Chondrocyte (in vitro differentiated cells): ENCODE measurements at regions not wholly inside any gene's neighbourhood (a gene's known extent, or its start where the extent isn't known, plus 50 kb on each side); places are given as distances from the start of the nearest gene placed in this dataset.

Experiments
- DNase-seq: peaks from one replicate; pipeline ENCODE4 v3.0.0; 2021; ENCODE audit warnings: mixed read lengths, low spot score
- H3K27ac Mint-ChIP-seq: one replicate; pipeline ENCODE4 v1.8.0; 2021; ENCODE audit warnings: mild to moderate bottlenecking, moderate library complexity, mixed read lengths; ENCODE audit not compliant: unreplicated experiment
- H3K27me3 Mint-ChIP-seq: 2 replicates; pipeline ENCODE4 v1.8.0; 2021; ENCODE audit warnings: low read depth, mixed read lengths
- H3K36me3 Mint-ChIP-seq: 2 replicates; pipeline ENCODE4 v1.8.0; 2021; ENCODE audit warnings: low read depth, mixed read lengths
- H3K4me1 Mint-ChIP-seq: 2 replicates; pipeline ENCODE4 v1.8.0; 2021; ENCODE audit warnings: low read depth, mild to moderate bottlenecking, mixed read lengths
- H3K4me3 Mint-ChIP-seq: one replicate; pipeline ENCODE4 v1.8.0; 2021; ENCODE audit warnings: mild to moderate bottlenecking, moderate library complexity, mixed read lengths; ENCODE audit not compliant: unreplicated experiment
- H3K9me3 Mint-ChIP-seq: 2 replicates; pipeline ENCODE4 v1.8.0; 2021; ENCODE audit warnings: low read depth, mixed read lengths
- TF ChIP-seq, protein P1 (sequence below): fragments of 200-600 bp; sonication (generic); IDR thresholded peaks from 2 replicates; pipeline ENCODE4 v1.5.0; 2021; ENCODE audit warnings: antibody characterized with exemption, mild to moderate bottlenecking, moderate library complexity

DNA sequence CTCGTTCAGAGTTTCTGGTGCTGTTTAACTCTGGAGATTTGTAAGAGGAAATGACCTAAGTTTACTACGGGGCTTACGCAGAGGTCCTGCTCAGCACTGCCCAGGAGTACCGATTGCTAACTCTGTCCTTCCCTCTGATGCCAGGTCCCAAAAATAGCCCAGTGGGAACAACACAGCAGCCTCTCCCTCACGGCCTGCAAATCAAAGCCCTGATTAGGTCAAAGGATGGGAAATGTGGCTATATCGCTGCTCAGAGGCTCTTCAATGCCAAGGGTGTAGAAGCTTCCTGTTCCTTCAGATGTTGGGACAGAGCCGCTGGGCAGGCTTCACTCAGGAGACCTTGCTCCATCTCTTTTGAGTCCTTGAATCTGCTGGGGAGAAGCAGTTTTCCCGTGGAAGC, 174.2 kb upstream of the KCNJ16 start:
- no peak for DNase-seq
- Mint-ChIP-seq H3K4me3 (no peak overlapping the region), H3K27me3 (peaks cover 2% of the 10 kb centered on the region), H3K36me3 (no peaks in the 10 kb centered on the region), H3K27ac (no peak overlapping the region), H3K4me1 (peaks cover 12% of the 10 kb centered on the region), H3K9me3 (no peaks in the 10 kb centered on the region)
- TF ChIP-seq, protein P1, sequence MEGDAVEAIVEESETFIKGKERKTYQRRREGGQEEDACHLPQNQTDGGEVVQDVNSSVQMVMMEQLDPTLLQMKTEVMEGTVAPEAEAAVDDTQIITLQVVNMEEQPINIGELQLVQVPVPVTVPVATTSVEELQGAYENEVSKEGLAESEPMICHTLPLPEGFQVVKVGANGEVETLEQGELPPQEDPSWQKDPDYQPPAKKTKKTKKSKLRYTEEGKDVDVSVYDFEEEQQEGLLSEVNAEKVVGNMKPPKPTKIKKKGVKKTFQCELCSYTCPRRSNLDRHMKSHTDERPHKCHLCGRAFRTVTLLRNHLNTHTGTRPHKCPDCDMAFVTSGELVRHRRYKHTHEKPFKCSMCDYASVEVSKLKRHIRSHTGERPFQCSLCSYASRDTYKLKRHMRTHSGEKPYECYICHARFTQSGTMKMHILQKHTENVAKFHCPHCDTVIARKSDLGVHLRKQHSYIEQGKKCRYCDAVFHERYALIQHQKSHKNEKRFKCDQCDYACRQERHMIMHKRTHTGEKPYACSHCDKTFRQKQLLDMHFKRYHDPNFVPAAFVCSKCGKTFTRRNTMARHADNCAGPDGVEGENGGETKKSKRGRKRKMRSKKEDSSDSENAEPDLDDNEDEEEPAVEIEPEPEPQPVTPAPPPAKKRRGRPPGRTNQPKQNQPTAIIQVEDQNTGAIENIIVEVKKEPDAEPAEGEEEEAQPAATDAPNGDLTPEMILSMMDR, result no peak

DNA sequence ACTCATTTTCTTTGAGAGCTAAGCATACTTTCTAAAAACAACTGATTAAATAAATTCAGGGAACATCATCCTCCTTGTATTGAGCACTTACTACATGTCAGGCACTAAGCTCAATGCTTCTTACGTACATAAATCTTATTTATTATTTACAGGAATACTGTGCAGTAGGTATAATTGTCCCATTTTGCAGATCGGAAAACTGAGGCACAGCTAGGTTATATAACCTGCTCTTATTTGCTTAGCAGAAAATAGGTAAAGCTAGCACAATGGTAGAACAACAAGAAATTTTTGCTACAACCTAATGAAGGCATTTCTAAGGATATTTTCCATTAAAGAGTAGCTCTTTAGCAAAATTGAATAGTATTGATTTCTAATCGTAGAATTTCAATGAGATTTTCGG, 168.7 kb upstream of the KCNJ16 start:
- H3K27me3 Mint-ChIP-seq, result peaks cover 2% of the 10 kb centered on the region
- no peak overlapping the region for H3K27ac Mint-ChIP-seq
- no peak for DNase-seq
- TF ChIP-seq, protein P1, result no peak
- H3K9me3 Mint-ChIP-seq, result no peaks in the 10 kb centered on the region
- no peak overlapping the region for H3K4me3 Mint-ChIP-seq
- no peaks in the 10 kb centered on the region for H3K36me3 Mint-ChIP-seq
- H3K4me1 Mint-ChIP-seq, result no peaks in the 10 kb centered on the region

DNA sequence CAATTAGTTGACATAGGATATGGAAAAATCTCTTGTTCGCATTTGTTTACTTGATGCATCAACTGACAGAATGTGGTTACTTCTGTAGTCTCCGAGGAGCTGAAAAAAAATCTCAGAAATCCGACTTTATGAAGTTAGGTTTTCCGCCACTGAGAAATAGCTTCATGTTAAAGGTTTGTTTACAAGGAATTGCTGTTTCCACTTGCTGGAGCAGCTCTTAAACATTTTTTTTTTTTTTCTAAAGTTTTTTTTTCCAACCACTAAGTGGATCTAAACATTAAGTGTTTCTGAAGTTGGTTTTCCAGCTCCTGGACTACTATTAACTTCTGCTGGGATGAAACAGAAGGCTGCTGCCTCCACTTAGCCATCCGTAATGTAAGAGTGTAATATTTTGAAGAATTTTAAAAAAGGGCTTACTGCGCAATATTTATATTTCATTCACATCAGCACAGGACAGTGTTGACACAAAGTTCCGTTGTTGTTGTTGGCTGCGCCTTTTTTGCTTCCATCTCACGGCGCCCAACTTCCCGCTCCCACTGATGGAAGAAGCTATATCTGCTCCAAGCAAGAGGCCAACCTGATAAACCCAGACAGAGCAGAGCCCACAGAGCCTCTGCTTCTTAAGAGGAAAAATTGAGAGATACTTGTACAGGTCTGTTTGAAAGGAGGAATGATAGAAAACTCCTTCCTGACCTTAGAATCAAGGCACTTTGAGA, 167.7 kb upstream of the KCNJ16 start:
- DNase-seq, result no peak
- no peak overlapping the region for H3K4me3 Mint-ChIP-seq
- peaks cover 2% of the 10 kb centered on the region for H3K27me3 Mint-ChIP-seq
- no peak overlapping the region for H3K27ac Mint-ChIP-seq
- H3K36me3 Mint-ChIP-seq, result no peaks in the 10 kb centered on the region
- H3K9me3 Mint-ChIP-seq, result no peaks in the 10 kb centered on the region
- no peaks in the 10 kb centered on the region for H3K4me1 Mint-ChIP-seq
- TF ChIP-seq, protein P1, result no peak

DNA sequence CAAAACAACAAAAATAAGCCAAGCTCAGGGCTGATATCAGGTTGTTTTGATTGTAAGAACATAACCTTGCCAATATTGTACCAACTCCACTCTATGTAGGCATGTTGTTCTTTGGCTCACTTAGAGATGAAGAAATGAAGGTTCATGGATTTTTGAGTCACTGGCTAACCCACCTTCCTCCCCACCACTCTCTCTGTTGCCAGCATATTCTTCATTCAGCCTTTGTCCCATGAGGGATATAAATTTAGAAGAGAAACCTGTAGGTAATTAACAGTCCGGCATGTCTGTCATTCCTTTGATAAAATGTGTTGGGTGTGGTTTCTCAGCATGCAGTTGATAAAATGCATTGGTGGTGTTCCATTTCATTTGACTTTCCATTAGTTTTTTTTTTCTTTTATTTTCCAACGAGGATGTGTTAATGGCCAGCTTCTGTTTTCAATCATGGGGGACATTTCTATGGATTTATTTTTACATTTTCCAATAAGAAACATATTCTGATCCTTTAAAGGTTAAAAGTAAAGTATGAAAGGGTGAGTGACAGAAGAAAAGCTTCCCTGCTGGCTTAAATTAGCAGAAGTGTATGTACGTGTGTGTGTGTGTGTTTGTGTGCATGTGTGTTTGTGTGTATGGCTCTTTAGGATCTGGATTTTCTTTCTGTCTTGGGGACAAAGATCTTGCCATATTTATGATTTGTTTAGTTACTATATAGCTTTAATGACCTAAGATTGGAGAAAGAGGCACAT, 166.2 kb upstream of the KCNJ16 start:
- Mint-ChIP-seq H3K9me3 (no peaks in the 10 kb centered on the region), H3K27ac (no peak overlapping the region), H3K4me3 (no peak overlapping the region), H3K4me1 (peaks cover 2% of the 10 kb centered on the region), H3K36me3 (no peaks in the 10 kb centered on the region), H3K27me3 (peaks cover 2% of the 10 kb centered on the region)
- TF ChIP-seq, protein P1, result no peak
- DNase-seq, result no peak

DNA sequence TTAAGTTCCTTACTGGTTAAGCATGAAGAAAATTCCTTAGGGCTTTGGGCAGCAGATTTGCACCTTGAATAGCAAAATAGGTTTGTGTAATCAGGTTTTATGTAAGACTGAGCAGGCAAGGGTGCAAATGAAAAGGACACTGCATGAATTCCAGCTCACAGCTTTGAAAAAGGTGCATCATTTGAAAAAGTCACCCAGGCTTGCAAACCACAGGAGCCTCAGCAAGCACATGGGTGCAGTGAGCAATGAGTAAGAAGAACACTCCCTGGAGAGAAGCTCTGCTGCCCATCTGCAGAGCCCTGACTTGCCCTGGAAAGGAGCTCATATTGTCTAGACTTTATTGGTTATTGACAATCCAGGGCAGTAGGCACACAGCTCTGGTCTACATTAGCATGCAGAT, 165.6 kb upstream of the KCNJ16 start:
- no peaks in the 10 kb centered on the region for H3K9me3 Mint-ChIP-seq
- no peaks in the 10 kb centered on the region for H3K27me3 Mint-ChIP-seq
- H3K36me3 Mint-ChIP-seq, result no peaks in the 10 kb centered on the region
- no peak for DNase-seq
- no peak overlapping the region for H3K4me3 Mint-ChIP-seq
- TF ChIP-seq, protein P1, result no peak
- H3K4me1 Mint-ChIP-seq, result peaks cover 2% of the 10 kb centered on the region
- H3K27ac Mint-ChIP-seq, result no peak overlapping the region
